OCI-LY1 (cell line): ENCODE measurements at regions not wholly inside any gene's neighbourhood (a gene's known extent, or its start where the extent isn't known, plus 50 kb on each side); places are given as distances from the start of the nearest gene placed in this dataset.

Experiments
- H2AFZ ChIP-seq: fragments of 200-600 bp; sonication (generic), shearing (Covaris generic); 2 replicates; pipeline ENCODE4 v1.6.0; 2014; ENCODE audit warnings: antibody characterized with exemption, mild to moderate bottlenecking, low read length
- H3F3A ChIP-seq: fragments of 200-600 bp; sonication (generic), shearing (Covaris generic); 2 replicates; pipeline ENCODE4 v1.6.0; 2014; ENCODE audit warnings: mild to moderate bottlenecking, antibody characterized with exemption, low read length, moderate library complexity; ENCODE audit not compliant: insufficient read depth
- H3K27ac ChIP-seq: fragments of 200-600 bp; sonication (generic); 2 replicates; pipeline ENCODE4 v1.5.1; 2014; ENCODE audit warnings: low read length, mixed run types, mild to moderate bottlenecking, low read depth; ENCODE audit not compliant: poor library complexity, severe bottlenecking
- H3K27me3 ChIP-seq: fragments of 200-600 bp; sonication (generic); 2 replicates; pipeline ENCODE4 v1.6.0; 2014; ENCODE audit warnings: antibody characterized with exemption, mild to moderate bottlenecking, low read length, moderate library complexity; ENCODE audit not compliant: insufficient read depth
- H3K36me3 ChIP-seq: fragments of 200-600 bp; sonication (generic); 2 replicates; pipeline ENCODE4 v1.6.1; 2014; ENCODE audit warnings: mild to moderate bottlenecking, antibody characterized with exemption, low read length, moderate library complexity, mixed read lengths; ENCODE audit not compliant: insufficient read depth
- H3K4me1 ChIP-seq: fragments of 200-600 bp; sonication (generic); 2 replicates; pipeline ENCODE4 v1.5.1; 2014; ENCODE audit warnings: mild to moderate bottlenecking, low read length, moderate library complexity; ENCODE audit not compliant: insufficient read depth, severe bottlenecking
- H3K4me2 ChIP-seq: fragments of 200-600 bp; sonication (generic), shearing (Covaris generic); 2 replicates; pipeline ENCODE4 v1.6.1; 2014; ENCODE audit warnings: low read length
- H3K4me3 ChIP-seq: fragments of 200-600 bp; sonication (generic); 2 replicates; pipeline ENCODE4 v1.5.1; 2014; ENCODE audit warnings: low read length, low read depth, mild to moderate bottlenecking, mixed read lengths; ENCODE audit not compliant: poor library complexity, severe bottlenecking
- H3K79me2 ChIP-seq: fragments of 200-600 bp; shearing (Covaris generic); 2 replicates; pipeline ENCODE4 v1.6.1; 2016; ENCODE audit warnings: mixed run types, low read length, mixed read lengths; ENCODE audit not compliant: insufficient read depth
- H3K9ac ChIP-seq: fragments of 200-600 bp; sonication (generic), shearing (Covaris generic); 2 replicates; pipeline ENCODE4 v1.6.1; 2014; ENCODE audit warnings: mild to moderate bottlenecking, low read length, mixed read lengths
- H3K9me2 ChIP-seq: fragments of 200-600 bp; sonication (generic), shearing (Covaris generic); 2 replicates; pipeline ENCODE4 v1.6.1; 2014; ENCODE audit warnings: low read depth, mild to moderate bottlenecking, low read length, mixed read lengths
- H3K9me3 ChIP-seq: fragments of 200-600 bp; shearing (Covaris generic); 2 replicates; pipeline ENCODE4 v1.6.1; 2014; ENCODE audit warnings: low read length, mixed read lengths
- H4K20me1 ChIP-seq: fragments of 200-600 bp; sonication (generic), shearing (Covaris generic); 2 replicates; pipeline ENCODE4 v1.6.0; 2016; ENCODE audit warnings: mild to moderate bottlenecking, low read length; ENCODE audit not compliant: insufficient read depth
- EZH2 ChIP-seq: fragments of 200-600 bp; sonication (generic), shearing (Covaris generic); IDR thresholded peaks from 2 replicates; pipeline ENCODE4 v1.8.0; 2017; ENCODE audit warnings: borderline replicate concordance, mixed run types, mild to moderate bottlenecking, antibody characterized with exemption, low read length, moderate library complexity, mixed read lengths
- TF ChIP-seq, protein P1 (sequence below): fragments of 200-600 bp; sonication (generic), shearing (Covaris generic); IDR thresholded peaks from 2 replicates; pipeline ENCODE4 v1.5.1; 2017; ENCODE audit warnings: mild to moderate bottlenecking, antibody characterized with exemption, low read length, moderate library complexity, mixed read lengths

DNA sequence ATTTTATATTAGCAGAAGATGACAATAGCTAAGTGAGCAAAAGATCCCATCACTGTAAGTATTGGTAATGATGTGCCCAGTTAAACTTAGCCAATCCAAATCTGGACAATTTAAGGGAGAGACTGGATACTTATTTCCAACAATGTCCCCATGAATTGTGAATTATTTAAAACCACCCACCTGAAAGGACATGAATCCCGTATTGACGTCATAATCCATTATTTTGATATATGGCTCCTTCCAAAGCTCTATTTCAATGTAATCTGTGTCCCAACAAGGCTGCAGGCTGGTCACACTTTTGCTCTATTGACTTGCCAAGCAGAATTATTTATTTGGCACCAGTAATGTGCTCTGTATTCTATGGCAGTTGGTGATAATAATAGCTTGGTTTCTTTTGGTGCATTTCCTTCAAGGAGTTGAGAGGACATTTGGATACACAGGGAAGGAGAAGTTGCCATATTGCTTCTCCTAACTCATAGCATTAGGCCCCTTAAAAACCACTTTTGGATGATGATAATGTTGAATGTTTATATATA is 157.2 kb downstream of the NMUR2 start:
- Histone ChIP-seq H3K36me3 (no peaks in the 10 kb centered on the region), H3F3A (no peaks in the 10 kb centered on the region), H4K20me1 (no peaks in the 10 kb centered on the region), H3K4me2 (no peak overlapping the region), H3K4me1 (no peaks in the 10 kb centered on the region), H3K27ac (no peak overlapping the region), H3K9ac (no peak overlapping the region), H3K4me3 (no peak overlapping the region), H3K27me3 (no peaks in the 10 kb centered on the region), H3K9me3 (no peaks in the 10 kb centered on the region), H2AFZ (no peak overlapping the region), H3K9me2 (no peaks in the 10 kb centered on the region), H3K79me2 (no peaks in the 10 kb centered on the region)
- TF ChIP-seq, protein P1, sequence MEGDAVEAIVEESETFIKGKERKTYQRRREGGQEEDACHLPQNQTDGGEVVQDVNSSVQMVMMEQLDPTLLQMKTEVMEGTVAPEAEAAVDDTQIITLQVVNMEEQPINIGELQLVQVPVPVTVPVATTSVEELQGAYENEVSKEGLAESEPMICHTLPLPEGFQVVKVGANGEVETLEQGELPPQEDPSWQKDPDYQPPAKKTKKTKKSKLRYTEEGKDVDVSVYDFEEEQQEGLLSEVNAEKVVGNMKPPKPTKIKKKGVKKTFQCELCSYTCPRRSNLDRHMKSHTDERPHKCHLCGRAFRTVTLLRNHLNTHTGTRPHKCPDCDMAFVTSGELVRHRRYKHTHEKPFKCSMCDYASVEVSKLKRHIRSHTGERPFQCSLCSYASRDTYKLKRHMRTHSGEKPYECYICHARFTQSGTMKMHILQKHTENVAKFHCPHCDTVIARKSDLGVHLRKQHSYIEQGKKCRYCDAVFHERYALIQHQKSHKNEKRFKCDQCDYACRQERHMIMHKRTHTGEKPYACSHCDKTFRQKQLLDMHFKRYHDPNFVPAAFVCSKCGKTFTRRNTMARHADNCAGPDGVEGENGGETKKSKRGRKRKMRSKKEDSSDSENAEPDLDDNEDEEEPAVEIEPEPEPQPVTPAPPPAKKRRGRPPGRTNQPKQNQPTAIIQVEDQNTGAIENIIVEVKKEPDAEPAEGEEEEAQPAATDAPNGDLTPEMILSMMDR: no peak
- no peak for TF ChIP-seq EZH2

DNA sequence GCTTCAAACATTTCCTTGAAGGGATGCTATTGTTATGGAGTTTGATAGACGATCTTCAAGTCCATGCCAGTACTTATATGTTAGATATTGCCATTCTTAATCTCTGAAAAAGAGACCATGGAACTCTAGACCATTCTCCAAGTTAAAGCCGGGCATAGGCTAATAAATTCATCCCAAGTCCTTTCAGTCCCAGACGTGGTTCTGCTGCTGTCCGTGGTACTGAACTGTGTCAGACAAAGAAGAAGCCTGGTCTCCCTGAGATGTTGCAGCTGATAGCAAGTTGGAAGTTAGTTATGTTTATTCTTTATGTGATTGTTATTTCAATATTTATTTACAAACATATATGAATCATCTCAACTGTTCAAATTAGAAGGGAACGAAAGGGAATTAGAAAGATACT is 158.7 kb downstream of the NMUR2 start:
- Histone ChIP-seq H3K9ac (no peak overlapping the region), H3K9me2 (no peaks in the 10 kb centered on the region)
- TF ChIP-seq EZH2: no peak
- TF ChIP-seq, protein P1: no peak

DNA sequence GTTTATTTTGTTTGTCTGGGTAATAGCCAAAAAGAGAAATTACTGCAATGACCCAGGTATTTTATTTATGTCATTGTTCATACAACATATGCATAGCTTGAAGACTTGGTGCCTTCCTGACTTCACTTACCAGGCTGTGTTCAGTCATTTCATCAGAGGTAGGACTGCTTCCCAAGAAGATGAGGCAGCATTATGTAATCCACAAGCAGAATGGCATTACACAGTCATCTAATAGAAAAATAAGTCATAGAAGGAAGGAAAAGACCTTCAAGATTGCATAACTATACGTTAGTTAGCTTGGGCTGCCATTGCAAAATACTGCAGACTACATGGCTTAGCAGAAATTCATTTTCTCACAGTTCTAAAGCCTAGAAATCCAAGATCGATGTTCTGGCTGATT is 167.5 kb downstream of the NMUR2 start:
- no peak overlapping the region for H2AFZ ChIP-seq

More for the DNA sequence above, 158.7 kb downstream of the NMUR2 start:
- H3K36me3 ChIP-seq: no peaks in the 10 kb centered on the region
- H4K20me1 ChIP-seq: no peaks in the 10 kb centered on the region
- no peaks in the 10 kb centered on the region for H3K79me2 ChIP-seq
- H3F3A ChIP-seq: no peaks in the 10 kb centered on the region
- no peak overlapping the region for H2AFZ ChIP-seq
- no peak overlapping the region for H3K4me3 ChIP-seq
- no peaks in the 10 kb centered on the region for H3K27me3 ChIP-seq
- H3K4me2 ChIP-seq: no peak overlapping the region
- H3K4me1 ChIP-seq: no peaks in the 10 kb centered on the region
- no peaks in the 10 kb centered on the region for H3K9me3 ChIP-seq
- H3K27ac ChIP-seq: no peak overlapping the region

More for the DNA sequence above, 167.5 kb downstream of the NMUR2 start:
- no peak overlapping the region for H3K27ac ChIP-seq
- H4K20me1 ChIP-seq: no peaks in the 10 kb centered on the region
- no peaks in the 10 kb centered on the region for H3K36me3 ChIP-seq
- no peaks in the 10 kb centered on the region for H3K9me3 ChIP-seq
- H3K4me3 ChIP-seq: no peak overlapping the region
- no peak overlapping the region for H3K9ac ChIP-seq
- H3K4me1 ChIP-seq: no peaks in the 10 kb centered on the region
- TF ChIP-seq, protein P1: no peak
- TF ChIP-seq EZH2: no peak
- no peaks in the 10 kb centered on the region for H3F3A ChIP-seq
- H3K4me2 ChIP-seq: no peak overlapping the region
- H3K79me2 ChIP-seq: no peaks in the 10 kb centered on the region
- no peaks in the 10 kb centered on the region for H3K27me3 ChIP-seq
- no peaks in the 10 kb centered on the region for H3K9me2 ChIP-seq
